Neural crest cell (in vitro differentiated cells): ENCODE measurements at regions not wholly inside any gene's neighbourhood (a gene's known extent, or its start where the extent isn't known, plus 50 kb on each side); places are given as distances from the start of the nearest gene placed in this dataset.

Source experiments
- DNase-seq: peaks from one replicate; pipeline ENCODE4 v3.0.0; 2021; ENCODE audit warnings: low read depth, mixed read lengths, low spot score
- H3K27ac Mint-ChIP-seq: one replicate; pipeline ENCODE4 v1.8.0; 2021; ENCODE audit warnings: mild to moderate bottlenecking, mixed read lengths; ENCODE audit not compliant: unreplicated experiment
- H3K27me3 Mint-ChIP-seq: 2 replicates; pipeline ENCODE4 v1.8.0; 2021; ENCODE audit warnings: low read depth, mild to moderate bottlenecking, mixed read lengths
- H3K36me3 Mint-ChIP-seq: 2 replicates; pipeline ENCODE4 v1.8.0; 2021; ENCODE audit warnings: low read depth, mild to moderate bottlenecking, mixed read lengths
- H3K4me1 Mint-ChIP-seq: 2 replicates; pipeline ENCODE4 v1.8.0; 2021; ENCODE audit warnings: mixed read lengths
- H3K4me3 Mint-ChIP-seq: one replicate; pipeline ENCODE4 v1.8.0; 2021; ENCODE audit warnings: mild to moderate bottlenecking, mixed read lengths
- H3K9me3 Mint-ChIP-seq: 2 replicates; pipeline ENCODE4 v1.8.0; 2021; ENCODE audit warnings: mixed read lengths
- CTCF ChIP-seq: fragments of 200-600 bp; sonication (generic); conservative IDR thresholded peaks from 2 replicates; pipeline ENCODE4 v1.5.0; 2021; ENCODE audit warnings: antibody characterized with exemption, mild to moderate bottlenecking

- Mint-ChIP-seq H3K9me3 (no peaks in the 10 kb centered on the region), H3K27ac (no peak overlapping the region), H3K27me3 (no peaks in the 10 kb centered on the region), H3K36me3 (no peaks in the 10 kb centered on the region), H3K4me3 (no peak overlapping the region), H3K4me1 (no peaks in the 10 kb centered on the region)
- DNase-seq: no peak
- TF ChIP-seq CTCF: no peak
Observed at GRCh38 chr3:80994085-80994665, 767.3 kb downstream of the GBE1 start.

- TF ChIP-seq CTCF: no peak
- Mint-ChIP-seq H3K4me3 (no peak overlapping the region), H3K4me1 (no peaks in the 10 kb centered on the region), H3K9me3 (no peaks in the 10 kb centered on the region), H3K36me3 (no peaks in the 10 kb centered on the region), H3K27ac (no peak overlapping the region), H3K27me3 (no peaks in the 10 kb centered on the region)
- no peak for DNase-seq
Observed at GRCh38 chr3:80993241-80993945, 768.1 kb downstream of the GBE1 start.

- Mint-ChIP-seq H3K27ac (no peak overlapping the region), H3K27me3 (no peaks in the 10 kb centered on the region), H3K4me3 (no peak overlapping the region), H3K36me3 (no peaks in the 10 kb centered on the region), H3K4me1 (no peaks in the 10 kb centered on the region), H3K9me3 (peaks cover 17% of the 10 kb centered on the region)
- TF ChIP-seq CTCF: no peak
- DNase-seq: no peak
Observed at GRCh38 chr3:80983753-80984152, 777.7 kb downstream of the GBE1 start.

- no peaks in the 10 kb centered on the region for H3K36me3 Mint-ChIP-seq
- no peak for DNase-seq
Observed at GRCh38 chr3:80978216-80978969, 783.1 kb downstream of the GBE1 start.

GRCh38 chr3:80970292-80970691 is 791.2 kb downstream of the GBE1 start:
- Mint-ChIP-seq H3K9me3 (peaks cover 4% of the 10 kb centered on the region), H3K4me1 (no peaks in the 10 kb centered on the region), H3K27ac (no peak overlapping the region), H3K4me3 (no peak overlapping the region), H3K27me3 (no peaks in the 10 kb centered on the region), H3K36me3 (no peaks in the 10 kb centered on the region)
- no peak for TF ChIP-seq CTCF
- no peak for DNase-seq

More at GRCh38 chr3:80978216-80978969, 783.1 kb downstream of the GBE1 start:
- no peak overlapping the region for H3K27ac Mint-ChIP-seq
- peaks cover 6% of the 10 kb centered on the region for H3K4me1 Mint-ChIP-seq
- H3K27me3 Mint-ChIP-seq: no peaks in the 10 kb centered on the region
- peaks cover 8% of the 10 kb centered on the region for H3K9me3 Mint-ChIP-seq
- no peak for TF ChIP-seq CTCF
- no peak overlapping the region for H3K4me3 Mint-ChIP-seq
